ENCODE measurements at regions not wholly inside any gene's neighbourhood (a gene's known extent, or its start where the extent isn't known, plus 50 kb on each side); places are given as distances from the start of the nearest gene placed in this dataset.

DNA sequence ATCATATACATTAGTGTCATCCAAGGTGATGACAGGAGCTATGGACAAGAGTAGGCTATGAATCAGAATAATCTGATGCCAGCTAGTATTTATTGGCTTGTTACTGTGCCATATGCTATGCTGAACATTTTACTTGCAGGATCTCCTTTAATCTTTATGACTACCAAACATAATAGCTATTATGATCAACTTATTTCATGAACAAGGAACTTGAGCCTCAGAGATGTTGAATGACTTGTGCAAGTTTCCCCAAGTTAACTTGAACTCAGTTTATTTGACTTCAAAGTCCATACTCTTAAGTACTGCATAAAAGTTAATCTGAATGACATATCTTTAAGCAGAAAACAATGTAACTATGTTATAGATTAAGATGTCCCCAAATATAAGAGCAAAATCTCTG is 178.8 kb upstream of the ARHGAP20 start:
- TF ChIP-seq CTCF (IDR thresholded peaks at IDR 0.05) = no peak
- no peak overlapping the region for H3K4me3 ChIP-seq
- no peak for DNase-seq (ENCODE audit: low spot score)
- H3K27ac ChIP-seq = no peak overlapping the region

- no peak for DNase-seq (ENCODE audit: low spot score)
- TF ChIP-seq CTCF (IDR thresholded peaks at IDR 0.05) = no peak
- no peak overlapping the region for H3K27ac ChIP-seq
- H3K4me3 ChIP-seq = no peak overlapping the region
Measured at GRCh38 chr11:110886288-110886970, 174.2 kb upstream of the ARHGAP20 start.

DNA sequence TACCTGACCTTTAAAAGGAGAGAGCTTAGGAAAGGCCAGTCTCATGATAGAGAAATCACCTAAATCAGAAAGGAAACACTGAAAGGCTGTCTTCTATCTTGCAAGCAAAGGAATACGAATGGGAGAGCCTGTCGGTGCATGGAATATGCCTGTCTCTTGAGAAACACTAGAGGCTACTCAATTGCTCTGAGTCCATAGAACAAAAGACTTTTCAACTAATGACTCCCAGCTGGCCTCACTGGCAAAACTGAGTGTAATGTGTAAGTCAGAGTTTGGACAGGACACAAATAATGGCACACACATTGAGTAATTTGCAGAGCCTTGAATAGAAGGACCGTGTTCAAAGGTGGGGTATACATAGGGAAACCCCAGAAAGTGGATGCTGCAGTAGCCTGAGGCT is 171.0 kb upstream of the ARHGAP20 start:
- DNase-seq (ENCODE audit: low spot score) = no peak
- no peak overlapping the region for H3K27ac ChIP-seq
- no peak for TF ChIP-seq CTCF (IDR thresholded peaks at IDR 0.05)
- no peak overlapping the region for H3K4me3 ChIP-seq

GRCh38 chr11:110878513-110878912 is 166.3 kb upstream of the ARHGAP20 start:
- no peak for DNase-seq (ENCODE audit: low spot score)
- Histone ChIP-seq H3K27ac (no peak overlapping the region), H3K4me3 (no peak overlapping the region)
- no peak for TF ChIP-seq CTCF (IDR thresholded peaks at IDR 0.05)

DNA sequence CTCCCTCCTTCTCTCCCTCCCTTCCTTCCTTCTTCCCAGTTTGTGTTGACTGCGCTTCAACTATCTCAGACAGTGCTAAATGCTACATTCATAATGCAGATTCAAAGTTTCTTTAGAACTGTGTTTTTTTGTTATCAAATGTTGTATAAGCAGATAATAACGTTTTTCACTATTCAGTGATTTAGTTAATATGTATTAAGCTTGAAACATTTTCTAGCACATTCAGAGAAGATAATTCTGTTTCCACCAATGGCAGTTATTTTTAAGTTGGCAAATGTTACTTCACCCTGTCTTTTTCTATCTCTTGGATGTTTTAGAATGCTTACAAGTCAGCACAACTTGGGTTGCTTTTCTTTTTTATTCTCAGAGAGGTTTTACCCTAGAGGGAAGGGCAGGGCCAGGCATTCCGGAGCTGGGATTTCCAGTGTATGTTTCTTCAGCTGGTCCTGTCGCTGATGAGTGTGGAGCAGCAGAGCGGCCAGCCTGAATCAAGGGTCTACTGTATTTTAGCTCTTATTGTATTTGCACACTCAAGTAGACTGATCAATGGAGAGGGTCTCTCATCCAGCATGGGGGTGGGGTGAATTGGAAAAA is 162.3 kb upstream of the ARHGAP20 start:
- Histone ChIP-seq H3K4me3 (no peak overlapping the region), H3K27ac (no peak overlapping the region)
- TF ChIP-seq CTCF (IDR thresholded peaks at IDR 0.05) = no peak
- no peak for DNase-seq (ENCODE audit: low spot score)

GRCh38 chr11:110873975-110874374 is 161.7 kb upstream of the ARHGAP20 start:
- no peak for DNase-seq (ENCODE audit: low spot score)
- Histone ChIP-seq H3K27ac (no peak overlapping the region), H3K4me3 (no peak overlapping the region)
- no peak for TF ChIP-seq CTCF (IDR thresholded peaks at IDR 0.05)

All from coronary artery (tissue), 2 donors.